PC-9 (cell line): ENCODE measurements at regions not wholly inside any gene's neighbourhood (a gene's known extent, or its start where the extent isn't known, plus 50 kb on each side); places are given as distances from the start of the nearest gene placed in this dataset.

ENCODE experiments used
- EZH2 ChIP-seq: fragments of 200-600 bp; sonication (generic); IDR thresholded peaks from 2 replicates; pipeline ENCODE4 v1.8.0; 2017; ENCODE audit warnings: antibody characterized with exemption, low read depth
- TF ChIP-seq, protein P1 (sequence below): fragments of 200-600 bp; sonication (generic); conservative IDR thresholded peaks from 2 replicates; pipeline ENCODE4 v1.6.1; 2017; ENCODE audit warnings: mixed run types, antibody characterized with exemption, mild to moderate bottlenecking, moderate library complexity

DNA sequence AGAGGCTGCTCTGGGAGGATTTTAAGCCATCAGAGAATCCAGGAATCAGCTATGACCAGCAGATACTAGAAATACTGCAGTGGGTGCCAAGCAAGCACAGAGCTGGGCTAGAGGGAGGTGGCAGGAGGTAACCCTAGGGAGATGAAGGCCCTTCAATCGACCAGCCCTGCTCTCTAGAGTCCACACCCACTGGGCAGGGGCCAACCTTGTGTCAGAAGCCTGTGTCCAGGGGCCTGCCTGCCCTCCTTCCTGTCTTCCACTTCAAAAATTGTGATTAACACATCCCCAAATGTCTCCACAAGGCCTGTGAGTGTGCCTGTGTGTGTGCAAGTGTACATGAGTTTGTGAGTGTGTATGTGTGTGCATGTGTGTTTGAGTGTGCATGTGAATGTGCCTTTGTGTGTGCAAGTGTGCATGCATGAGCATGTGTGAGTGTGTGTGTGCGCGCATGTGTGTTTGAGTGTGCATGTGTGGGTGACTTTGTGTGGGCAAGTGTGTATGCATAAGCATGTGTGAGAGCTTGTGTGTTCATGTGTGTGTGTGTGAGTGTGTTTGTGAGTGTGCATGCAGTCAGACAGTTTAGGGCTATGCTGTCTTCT lies 367.7 kb downstream of the SFMBT2 start:
- TF ChIP-seq, protein P1, sequence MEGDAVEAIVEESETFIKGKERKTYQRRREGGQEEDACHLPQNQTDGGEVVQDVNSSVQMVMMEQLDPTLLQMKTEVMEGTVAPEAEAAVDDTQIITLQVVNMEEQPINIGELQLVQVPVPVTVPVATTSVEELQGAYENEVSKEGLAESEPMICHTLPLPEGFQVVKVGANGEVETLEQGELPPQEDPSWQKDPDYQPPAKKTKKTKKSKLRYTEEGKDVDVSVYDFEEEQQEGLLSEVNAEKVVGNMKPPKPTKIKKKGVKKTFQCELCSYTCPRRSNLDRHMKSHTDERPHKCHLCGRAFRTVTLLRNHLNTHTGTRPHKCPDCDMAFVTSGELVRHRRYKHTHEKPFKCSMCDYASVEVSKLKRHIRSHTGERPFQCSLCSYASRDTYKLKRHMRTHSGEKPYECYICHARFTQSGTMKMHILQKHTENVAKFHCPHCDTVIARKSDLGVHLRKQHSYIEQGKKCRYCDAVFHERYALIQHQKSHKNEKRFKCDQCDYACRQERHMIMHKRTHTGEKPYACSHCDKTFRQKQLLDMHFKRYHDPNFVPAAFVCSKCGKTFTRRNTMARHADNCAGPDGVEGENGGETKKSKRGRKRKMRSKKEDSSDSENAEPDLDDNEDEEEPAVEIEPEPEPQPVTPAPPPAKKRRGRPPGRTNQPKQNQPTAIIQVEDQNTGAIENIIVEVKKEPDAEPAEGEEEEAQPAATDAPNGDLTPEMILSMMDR, result no peak
- no peak for TF ChIP-seq EZH2
